Sigmoid colon (tissue), 3 donors: ENCODE measurements at regions not wholly inside any gene's neighbourhood (a gene's known extent, or its start where the extent isn't known, plus 50 kb on each side); places are given as distances from the start of the nearest gene placed in this dataset.

Experiments
- CTCF ChIP-seq, 4 experiments: fragments of 450-650 bp in 3 of 4; fragments of 200-600 bp in 1 of 4; IDR thresholded peaks; one replicate each; pipeline ENCODE4 v1.5.1; 2016 to 2019; ENCODE audit warnings: antibody characterized with exemption in 4 of 4, mild to moderate bottlenecking in 3 of 4, moderate library complexity in 2 of 4
- POLR2A ChIP-seq, 2 donors: fragments of 450-650 bp; IDR thresholded peaks; one replicate each; pipeline ENCODE4 v1.6.1; 2016; ENCODE audit warnings: antibody characterized with exemption in 2 of 2, mild to moderate bottlenecking in 2 of 2, moderate library complexity in 2 of 2

GRCh38 chr10:78924319-78925003, 144.3 kb upstream of the ZMIZ1 start:
- TF ChIP-seq CTCF (IDR thresholded peaks at IDR 0.05) (no peak), POLR2A (IDR thresholded peaks at IDR 0.05) (no peak)
